ENCODE measurements at regions not wholly inside any gene's neighbourhood (a gene's known extent, or its start where the extent isn't known, plus 50 kb on each side); places are given as distances from the start of the nearest gene placed in this dataset.

GRCh38 chr6:56820060-56820459 lies 134.8 kb upstream of the BEND6 start:
- TF ChIP-seq CTCF (IDR thresholded peaks at IDR 0.05) (no peak), EP300 (IDR thresholded peaks at IDR 0.05) (no peak), POLR2A (IDR thresholded peaks at IDR 0.05) (no peak)
